DMS114 treated with DMSO at 0.1 percent for 48 hours (cell line): ENCODE measurements at regions not wholly inside any gene's neighbourhood (a gene's known extent, or its start where the extent isn't known, plus 50 kb on each side); places are given as distances from the start of the nearest gene placed in this dataset.

Experiments used
- DNase-seq: peaks from one replicate; lab custom pipeline; 2025; ENCODE audit not compliant: unreplicated experiment; lab: John Stamatoyannopoulos, UW

GRCh38 chr3:115323380-115323779, 176.3 kb upstream of the ZBTB20 start:
- no peak for DNase-seq

DNA sequence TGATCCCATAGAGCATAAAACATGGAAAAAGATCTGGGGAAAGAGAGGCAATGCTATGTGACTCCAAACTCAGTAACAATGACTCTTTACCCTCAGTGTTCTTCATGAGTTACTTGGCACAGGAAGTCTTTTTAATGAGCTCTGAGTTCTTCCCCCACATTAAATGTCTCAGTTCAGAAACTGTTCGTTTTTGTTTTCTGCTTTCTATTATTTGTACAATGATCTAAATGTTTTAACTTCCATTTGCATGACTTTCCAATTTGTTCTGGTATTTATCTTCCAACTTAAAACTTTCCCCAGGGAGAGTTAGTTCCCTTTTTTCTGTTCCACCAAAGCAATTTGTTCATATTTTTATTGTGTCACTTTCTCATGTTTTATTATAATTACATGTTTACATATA, 177.0 kb upstream of the ZBTB20 start:
- no peak for DNase-seq

DNA sequence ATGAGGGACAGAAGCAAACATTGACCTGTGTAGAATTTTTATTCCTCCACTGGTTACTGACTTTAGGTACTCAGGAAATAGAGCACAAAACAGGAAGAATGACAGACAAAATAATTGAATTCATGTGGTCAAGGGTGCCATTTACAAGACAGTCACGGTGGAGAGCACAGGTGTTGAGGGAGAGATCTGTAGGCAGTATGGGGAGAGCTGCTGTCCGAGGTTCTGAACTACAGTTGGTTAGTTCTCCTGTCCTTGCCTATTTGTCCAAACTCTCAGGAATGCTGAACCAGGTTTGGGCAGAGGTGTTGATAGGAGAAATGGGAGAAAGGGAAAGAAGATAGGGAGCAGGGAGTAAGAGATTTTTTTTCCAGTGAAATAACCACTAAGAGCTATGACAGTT, 178.5 kb upstream of the ZBTB20 start:
- no peak for DNase-seq

DNA sequence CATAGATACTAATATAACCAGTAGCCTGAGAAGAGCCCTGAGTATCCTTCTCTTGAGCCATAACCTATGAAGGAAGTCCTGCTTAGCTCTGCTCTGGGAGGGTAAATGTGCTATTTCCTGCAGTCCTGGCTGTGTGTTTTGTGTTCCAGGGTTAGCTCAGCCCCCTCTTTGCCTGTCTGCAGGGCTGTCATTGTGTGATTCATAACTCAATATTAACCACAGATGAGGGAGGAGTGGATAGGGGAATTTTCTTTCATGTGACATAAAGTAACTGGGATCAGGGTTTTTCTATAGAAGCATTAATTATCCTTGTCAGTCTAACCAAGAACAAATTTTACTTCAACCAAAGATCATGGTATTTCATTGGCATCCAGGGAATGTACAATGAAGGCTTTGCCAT, 183.3 kb upstream of the ZBTB20 start:
- no peak for DNase-seq

DNA sequence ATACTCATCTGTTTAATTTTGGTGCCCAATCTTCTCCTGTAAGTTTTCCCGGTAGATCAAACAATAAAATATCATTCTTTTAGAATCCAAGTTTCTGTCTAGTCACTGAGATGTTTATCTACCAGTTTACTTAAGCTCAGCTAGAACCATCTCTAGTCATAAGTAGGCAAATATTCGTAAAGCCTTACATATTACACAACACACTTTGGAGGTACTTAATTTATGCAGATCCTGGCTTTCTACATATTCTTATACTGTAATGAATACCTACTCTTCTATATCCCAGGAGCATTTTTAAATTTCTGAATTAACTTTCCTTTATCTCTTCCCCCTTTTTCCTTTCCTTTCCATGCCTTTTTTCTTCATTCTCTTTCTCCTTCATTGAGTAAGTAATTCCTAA, 185.9 kb upstream of the ZBTB20 start:
- DNase-seq: no peak

DNA sequence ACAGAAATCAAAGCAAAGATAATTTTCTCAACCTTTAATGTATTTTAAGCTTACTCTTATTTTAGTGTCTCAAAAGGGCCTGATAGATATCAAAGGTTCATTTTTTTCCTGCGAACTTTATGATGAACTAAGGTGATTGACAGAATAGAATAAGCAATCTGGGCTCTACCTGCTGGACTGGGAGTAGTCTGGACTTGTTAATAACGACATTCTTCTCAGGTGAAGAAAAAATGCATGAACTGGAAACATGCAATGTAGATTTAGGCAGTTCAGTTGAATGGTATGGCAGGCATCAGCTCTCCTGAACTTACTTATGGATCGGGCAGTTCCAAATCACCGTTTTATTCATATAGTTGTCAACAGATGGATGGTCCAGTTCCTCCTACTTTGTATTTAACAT, 189.7 kb upstream of the ZBTB20 start:
- no peak for DNase-seq

DNA sequence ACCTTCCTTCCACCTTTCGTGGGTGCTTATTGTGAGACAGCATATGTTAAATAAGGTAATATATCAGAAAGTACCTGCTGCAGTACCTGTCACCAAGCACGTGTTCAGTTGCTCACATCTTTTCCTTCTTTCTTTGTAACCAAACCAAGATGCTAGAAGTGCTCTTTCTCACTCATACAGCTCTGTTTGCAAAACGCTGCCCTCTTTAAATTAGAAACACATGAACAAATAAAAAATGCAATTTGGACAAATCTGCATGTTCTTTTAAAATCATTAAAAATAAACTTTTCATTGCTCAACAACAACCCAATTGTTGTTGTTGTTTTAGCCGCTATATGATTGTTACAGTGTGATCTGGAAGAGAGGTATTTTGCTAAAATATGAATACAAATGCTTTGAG, 193.5 kb upstream of the ZBTB20 start:
- DNase-seq: no peak

DNA sequence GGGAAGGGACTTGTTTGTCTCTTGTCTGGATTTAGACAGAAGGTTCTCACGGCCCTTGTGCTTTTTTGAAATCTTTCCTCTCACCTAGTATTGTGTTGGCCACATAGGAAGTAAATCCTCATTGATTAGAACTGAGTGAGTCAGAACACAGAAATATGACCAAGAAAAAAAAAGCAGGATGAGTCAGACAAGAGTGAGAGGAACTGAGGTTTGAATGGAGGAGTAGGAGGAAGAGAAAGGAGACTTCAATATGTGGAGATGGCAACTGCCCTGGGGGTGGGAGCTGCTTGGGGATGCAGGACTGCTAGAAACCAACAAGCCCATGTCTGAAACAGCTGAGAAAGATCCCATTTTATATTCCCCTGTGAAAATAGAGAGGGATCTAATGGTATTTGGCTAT, 194.1 kb upstream of the ZBTB20 start:
- no peak for DNase-seq

- DNase-seq: no peak
These were observed 200.6 kb upstream of the ZBTB20 start for GRCh38 chr3:115347737-115348136.

DNA sequence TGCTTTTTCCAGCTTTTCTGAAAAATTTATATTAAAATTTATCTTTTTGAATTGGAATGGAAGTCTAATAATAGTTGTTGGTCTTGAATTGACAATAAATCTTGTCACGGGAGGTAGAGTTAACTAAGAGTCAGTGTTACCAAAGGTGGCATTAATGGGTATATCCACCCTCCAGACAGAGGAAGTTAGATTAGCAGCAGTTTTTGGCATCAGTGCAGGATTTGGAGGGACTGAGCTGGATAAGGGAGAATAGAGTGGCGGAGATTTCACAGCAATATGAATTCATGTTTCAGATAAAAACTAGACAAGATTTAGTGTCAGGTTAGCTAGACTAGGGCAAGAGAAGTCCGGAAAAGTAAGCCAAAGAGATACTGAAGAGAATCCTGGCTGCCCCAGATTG, 201.3 kb upstream of the ZBTB20 start:
- DNase-seq: no peak

DNA sequence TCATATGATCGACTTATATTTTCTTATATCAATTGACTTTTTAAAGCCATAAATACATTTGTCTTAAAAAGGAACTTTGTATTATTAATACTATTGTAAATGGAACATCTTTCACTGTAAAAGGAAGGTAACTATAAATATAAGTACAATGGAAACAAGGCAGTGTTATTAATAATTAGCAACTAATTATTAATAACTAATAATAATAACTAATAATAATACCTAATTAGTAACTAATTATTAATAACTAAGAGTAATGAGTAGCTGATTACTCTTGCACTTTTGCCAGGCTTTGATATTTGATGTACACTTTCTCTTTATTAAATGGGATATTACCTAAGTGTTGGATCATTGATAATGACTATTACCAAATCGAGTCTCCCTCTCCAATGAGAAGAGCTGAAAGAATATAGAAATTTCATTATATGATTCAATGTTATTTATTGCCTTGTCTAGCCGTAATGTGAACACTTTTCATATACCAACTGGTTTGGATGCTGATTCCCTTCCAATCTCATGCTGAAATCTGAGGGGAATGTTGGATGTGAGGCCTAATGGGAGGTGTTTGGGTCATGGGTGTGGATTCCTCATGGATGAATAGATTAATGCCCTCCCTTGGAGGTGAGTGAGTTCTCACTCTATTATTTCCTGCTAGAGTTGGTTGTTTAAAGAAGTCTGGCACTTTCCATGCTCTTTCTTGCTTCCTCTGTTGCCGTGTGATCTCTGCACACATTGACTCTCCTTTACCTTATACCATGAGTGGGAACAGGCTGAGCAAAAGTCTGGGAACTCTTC, 202.1 kb upstream of the ZBTB20 start:
- no peak for DNase-seq

DNA sequence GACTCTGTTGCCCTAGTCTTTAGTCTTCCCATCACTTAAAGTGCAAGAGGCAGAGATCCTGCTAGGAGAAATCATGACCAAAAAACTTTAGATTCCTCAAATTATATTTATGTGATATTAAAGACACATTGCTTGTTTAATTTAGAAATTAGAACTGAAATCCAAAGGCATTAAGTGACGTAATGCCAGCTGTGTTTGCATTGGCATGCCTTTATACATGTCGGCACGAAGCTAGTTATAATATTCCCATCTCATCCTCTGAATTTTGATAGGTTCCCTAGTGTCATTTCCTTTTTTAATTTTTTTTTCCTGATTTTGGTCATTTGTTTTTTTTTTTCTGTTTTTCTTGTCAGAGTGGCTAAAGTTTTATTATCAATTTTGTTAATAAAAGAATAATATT, 203.5 kb upstream of the ZBTB20 start:
- DNase-seq: no peak

GRCh38 chr3:115351193-115351592, 204.1 kb upstream of the ZBTB20 start:
- DNase-seq: no peak

DNA sequence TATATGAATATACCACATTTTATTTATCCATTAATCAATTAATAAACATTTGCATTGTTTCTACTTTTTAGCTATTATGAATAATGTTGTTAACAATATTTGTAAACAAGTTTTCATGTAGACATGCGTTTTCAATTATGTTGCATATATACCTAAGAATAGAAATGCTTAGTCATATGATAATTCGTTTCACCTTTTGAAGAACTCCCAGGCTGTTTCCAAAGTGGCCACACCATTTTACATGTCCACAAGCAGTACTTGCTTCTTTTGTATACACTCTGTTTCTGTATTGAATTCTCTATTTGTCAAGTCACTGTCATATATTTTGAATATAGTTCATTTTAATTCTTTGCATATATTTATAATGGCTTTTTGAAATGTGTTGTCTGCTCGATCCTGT, 206.9 kb upstream of the ZBTB20 start:
- no peak for DNase-seq

DNA sequence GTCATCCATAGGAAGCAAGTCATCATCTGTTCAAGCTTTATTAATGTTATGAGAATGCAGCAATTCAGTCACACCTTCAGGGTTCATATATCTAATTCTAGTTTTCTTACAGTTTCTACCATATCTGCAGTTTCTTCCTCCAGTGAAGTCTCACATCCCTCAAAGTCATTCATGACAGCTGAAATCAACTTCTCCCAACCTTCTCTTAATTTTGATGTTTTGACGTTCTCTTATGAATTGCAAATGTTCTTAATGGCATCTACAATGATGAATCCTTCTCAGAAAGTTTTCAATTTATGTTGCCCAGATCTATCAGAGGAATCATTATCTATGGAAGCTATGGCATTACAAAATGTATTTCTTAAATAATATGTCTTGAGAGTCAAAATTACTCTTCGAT, 210.4 kb upstream of the ZBTB20 start:
- DNase-seq: no peak

GRCh38 chr3:115359536-115359935, 212.4 kb upstream of the ZBTB20 start:
- no peak for DNase-seq

- no peak for DNase-seq
These were observed 214.7 kb upstream of the ZBTB20 start for GRCh38 chr3:115361806-115362205.

DNA sequence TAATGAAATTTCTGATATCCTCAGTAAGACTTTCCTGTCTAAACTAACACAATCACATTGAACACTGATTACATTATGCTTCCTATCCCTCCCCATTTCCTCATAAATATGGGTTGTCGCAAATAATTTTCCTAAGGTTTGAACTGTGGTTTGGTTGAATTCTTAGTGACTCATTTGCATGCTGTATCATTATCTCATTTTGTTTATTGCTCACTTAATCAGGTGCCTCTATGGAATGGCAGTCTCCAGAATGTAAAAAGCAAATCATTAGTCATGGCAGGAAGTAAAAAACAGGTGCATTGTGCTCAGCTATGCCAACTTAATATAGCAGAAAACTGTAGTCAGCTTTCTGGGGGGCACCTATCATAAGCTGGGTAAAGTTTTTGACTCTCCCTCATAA, 216.0 kb upstream of the ZBTB20 start:
- no peak for DNase-seq

GRCh38 chr3:115369021-115369420, 221.9 kb upstream of the ZBTB20 start:
- no peak for DNase-seq

DNA sequence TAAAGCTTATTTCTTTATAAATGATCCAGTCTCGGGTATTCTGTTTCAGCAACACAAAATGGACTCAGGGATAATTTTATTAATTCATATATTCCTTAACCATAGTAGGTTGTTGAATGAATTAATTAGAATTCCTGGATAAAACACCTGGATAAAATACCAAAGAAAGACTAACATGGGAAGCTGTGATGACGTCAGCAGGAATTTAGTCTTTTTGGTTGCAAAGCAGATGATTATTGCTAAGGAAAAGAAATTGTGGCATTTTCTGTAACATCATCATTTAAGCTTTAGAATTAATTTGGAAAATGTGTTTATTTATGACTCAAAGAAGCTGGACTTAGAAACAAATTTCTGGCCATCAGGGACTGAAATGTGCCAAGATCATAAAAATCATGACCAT, 228.3 kb upstream of the ZBTB20 start:
- DNase-seq: no peak

GRCh38 chr3:115380883-115381572, 233.9 kb upstream of the ZBTB20 start:
- no peak for DNase-seq

GRCh38 chr3:115381573-115381912, 234.5 kb upstream of the ZBTB20 start:
- no peak for DNase-seq

DNA sequence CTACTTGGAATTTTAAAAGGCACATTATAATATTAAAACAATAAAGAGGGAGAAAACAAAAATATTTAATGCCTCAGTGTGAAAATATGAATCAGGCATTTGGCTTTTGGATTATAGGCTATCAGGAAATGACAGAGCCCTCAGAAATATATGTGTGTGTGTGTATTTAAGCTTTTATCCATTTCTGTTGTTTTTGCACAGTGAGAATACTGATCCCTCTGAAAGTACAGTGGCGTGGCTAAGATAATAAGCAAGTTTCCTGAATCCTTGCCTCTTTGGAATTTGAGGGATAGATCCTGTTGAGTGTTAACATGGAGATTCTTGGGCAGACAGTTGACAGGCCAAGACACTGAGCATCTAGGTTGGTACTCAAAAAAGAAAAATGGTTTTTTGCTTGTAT, 234.8 kb upstream of the ZBTB20 start:
- DNase-seq: no peak
